Activated CD4-positive, alpha-beta memory T cell treated with anti-CD3 and anti-CD28 coated beads, Interleukin-2, amount 10 ng/mL, durations not matched to agents 7 days and 5 days (primary cell): ENCODE measurements at regions not wholly inside any gene's neighbourhood (a gene's known extent, or its start where the extent isn't known, plus 50 kb on each side); places are given as distances from the start of the nearest gene placed in this dataset.

Source experiments
- CTCF ChIA-PET: fragments of 350-600 bp; sonication (Branson Sonifier 250); formaldehyde crosslinking; loops from one replicate; lab custom pipeline; 2021; ENCODE audit warnings: antibody characterized with exemption, inconsistent platforms; lab: Charles Lee
- POLR2A ChIA-PET: fragments of 350-600 bp; sonication (Branson Sonifier 250); formaldehyde crosslinking; loops from one replicate; lab custom pipeline; 2021; ENCODE audit warnings: antibody characterized with exemption; lab: Charles Lee
- DNase-seq: peaks from one replicate; pipeline ENCODE4 v3.0.0-alpha.2; 2020
- H3K27ac Mint-ChIP-seq: one replicate; pipeline ENCODE4 v1.8.0; 2021; ENCODE audit warnings: mild to moderate bottlenecking, mixed read lengths
- H3K27me3 Mint-ChIP-seq: one replicate; pipeline ENCODE4 v1.8.0; 2021; ENCODE audit warnings: mixed read lengths
- H3K36me3 Mint-ChIP-seq: one replicate; pipeline ENCODE4 v1.8.0; 2021; ENCODE audit warnings: low read depth, mixed read lengths
- H3K4me1 Mint-ChIP-seq: one replicate; pipeline ENCODE4 v1.8.0; 2021; ENCODE audit warnings: mixed read lengths
- H3K4me3 Mint-ChIP-seq: one replicate; pipeline ENCODE4 v1.8.0; 2021; ENCODE audit warnings: mild to moderate bottlenecking, mixed read lengths
- H3K9me3 Mint-ChIP-seq: one replicate; pipeline ENCODE4 v1.8.0; 2021; ENCODE audit warnings: mixed read lengths

DNA sequence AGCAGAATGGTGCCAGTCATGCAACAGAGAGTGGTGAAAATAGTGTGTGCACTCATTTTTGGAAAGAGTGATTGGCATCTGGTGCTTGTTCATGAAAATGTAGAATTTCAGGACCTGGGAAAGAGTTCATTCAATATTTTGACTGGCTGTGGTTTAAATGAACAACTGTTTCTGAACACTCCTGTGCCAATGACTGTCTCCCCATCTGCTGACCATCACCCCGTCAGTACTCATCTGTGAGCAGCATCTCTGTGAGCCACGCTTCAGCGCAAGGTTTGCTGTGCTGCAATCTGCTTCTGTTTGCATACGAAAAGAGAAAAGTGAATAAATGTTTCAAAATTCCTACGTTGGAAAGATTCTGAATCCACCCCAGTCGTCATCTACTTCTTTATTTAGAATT is 77.9 kb upstream of the RUNX1 start:
- H3K9me3 Mint-ChIP-seq = peaks cover 17% of the 10 kb centered on the region
- H3K4me3 Mint-ChIP-seq = no peak overlapping the region
- H3K27ac Mint-ChIP-seq = no peak overlapping the region
- DNase-seq = no peak
- POLR2A ChIA-PET = no interaction called here
- H3K27me3 Mint-ChIP-seq = peaks cover 10% of the 10 kb centered on the region
- CTCF ChIA-PET = no interaction called here
- peaks cover 8% of the 10 kb centered on the region for H3K36me3 Mint-ChIP-seq
- H3K4me1 Mint-ChIP-seq = no peaks in the 10 kb centered on the region

- peaks cover 12% of the 10 kb centered on the region for H3K9me3 Mint-ChIP-seq
- H3K36me3 Mint-ChIP-seq = no peaks in the 10 kb centered on the region
- ChIA-PET POLR2A (no interaction called here), CTCF (no interaction called here)
- DNase-seq = no peak
- H3K27me3 Mint-ChIP-seq = peaks cover 8% of the 10 kb centered on the region
- H3K27ac Mint-ChIP-seq = no peak overlapping the region
- no peak overlapping the region for H3K4me3 Mint-ChIP-seq
- no peaks in the 10 kb centered on the region for H3K4me1 Mint-ChIP-seq
These were observed 71.6 kb upstream of the RUNX1 start for GRCh38 chr21:35120631-35121180.

- ChIA-PET POLR2A (no interaction called here), CTCF (no interaction called here)
- H3K36me3 Mint-ChIP-seq = no peaks in the 10 kb centered on the region
- peaks cover 15% of the 10 kb centered on the region for H3K9me3 Mint-ChIP-seq
- no peaks in the 10 kb centered on the region for H3K4me1 Mint-ChIP-seq
- H3K27me3 Mint-ChIP-seq = peaks cover 5% of the 10 kb centered on the region
- DNase-seq = no peak
- H3K4me3 Mint-ChIP-seq = no peak overlapping the region
- no peak overlapping the region for H3K27ac Mint-ChIP-seq
These were observed 70.5 kb upstream of the RUNX1 start for GRCh38 chr21:35119501-35120047.

DNA sequence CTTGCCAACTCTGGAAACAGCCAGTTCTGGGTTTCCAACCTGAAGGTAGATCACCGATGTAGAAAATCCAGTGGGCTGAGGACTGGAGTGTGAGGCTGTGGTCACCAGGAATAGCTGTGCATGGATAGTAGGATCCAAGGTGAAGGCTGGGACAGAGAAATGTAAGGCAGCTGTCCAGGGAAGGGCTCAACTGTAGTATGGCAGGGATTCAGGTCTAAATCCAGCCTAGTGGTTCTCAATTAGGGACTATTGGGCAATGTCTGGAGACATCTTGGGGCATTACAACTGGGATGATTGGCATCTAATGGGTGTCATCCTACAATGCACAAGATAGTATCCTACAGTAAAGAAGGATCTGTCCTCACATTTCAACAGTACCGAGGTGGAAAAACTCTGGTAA is 67.7 kb upstream of the RUNX1 start:
- H3K27me3 Mint-ChIP-seq = no peaks in the 10 kb centered on the region
- H3K4me3 Mint-ChIP-seq = no peak overlapping the region
- ChIA-PET CTCF (no interaction called here), POLR2A (no interaction called here)
- no peaks in the 10 kb centered on the region for H3K36me3 Mint-ChIP-seq
- peaks cover 8% of the 10 kb centered on the region for H3K4me1 Mint-ChIP-seq
- peaks cover 7% of the 10 kb centered on the region for H3K9me3 Mint-ChIP-seq
- no peak overlapping the region for H3K27ac Mint-ChIP-seq
- DNase-seq = no peak

- ChIA-PET POLR2A (no interaction called here), CTCF (interaction anchor here (0.9 kb wide), 1 partner anchor 62 kb away, joined by 3 read pairs; no protein-coding TSS in a partner anchor)
- Mint-ChIP-seq H3K36me3 (no peaks in the 10 kb centered on the region), H3K4me1 (peaks cover 8% of the 10 kb centered on the region), H3K4me3 (no peak overlapping the region), H3K27me3 (no peaks in the 10 kb centered on the region), H3K9me3 (peaks cover 9% of the 10 kb centered on the region), H3K27ac (no peak overlapping the region)
- no peak for DNase-seq
These were observed 64.0 kb upstream of the RUNX1 start for GRCh38 chr21:35113064-35113463.

- Mint-ChIP-seq H3K4me3 (no peak overlapping the region), H3K36me3 (no peaks in the 10 kb centered on the region), H3K9me3 (peaks cover 5% of the 10 kb centered on the region), H3K4me1 (peaks cover 8% of the 10 kb centered on the region), H3K27ac (no peak overlapping the region), H3K27me3 (no peaks in the 10 kb centered on the region)
- ChIA-PET POLR2A (no interaction called here), CTCF (no interaction called here)
- no peak for DNase-seq
These were observed 62.3 kb upstream of the RUNX1 start for GRCh38 chr21:35111321-35111930.

DNA sequence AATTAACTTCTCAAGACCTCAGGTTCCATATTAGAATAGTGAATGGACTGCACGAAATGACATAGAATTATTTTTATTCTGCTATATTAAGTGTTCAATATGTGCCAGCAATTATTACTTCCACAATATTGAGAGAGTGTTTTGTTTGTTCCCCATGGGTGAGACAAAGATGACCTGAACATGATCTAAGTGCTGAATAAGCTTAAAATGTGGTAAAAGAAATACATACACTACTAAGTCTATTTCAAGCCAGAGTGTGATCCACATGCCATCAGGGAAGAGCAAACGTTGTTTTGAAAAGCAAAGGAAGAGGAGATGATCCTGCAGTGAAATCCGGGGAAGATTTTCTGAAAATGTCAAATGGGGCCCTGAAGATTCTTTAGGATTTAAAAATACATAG is 59.8 kb upstream of the RUNX1 start:
- Mint-ChIP-seq H3K36me3 (no peaks in the 10 kb centered on the region), H3K27ac (no peak overlapping the region), H3K27me3 (no peaks in the 10 kb centered on the region), H3K9me3 (peaks cover 2% of the 10 kb centered on the region), H3K4me3 (no peak overlapping the region), H3K4me1 (peaks cover 8% of the 10 kb centered on the region)
- ChIA-PET POLR2A (no interaction called here), CTCF (no interaction called here)
- no peak for DNase-seq

DNA sequence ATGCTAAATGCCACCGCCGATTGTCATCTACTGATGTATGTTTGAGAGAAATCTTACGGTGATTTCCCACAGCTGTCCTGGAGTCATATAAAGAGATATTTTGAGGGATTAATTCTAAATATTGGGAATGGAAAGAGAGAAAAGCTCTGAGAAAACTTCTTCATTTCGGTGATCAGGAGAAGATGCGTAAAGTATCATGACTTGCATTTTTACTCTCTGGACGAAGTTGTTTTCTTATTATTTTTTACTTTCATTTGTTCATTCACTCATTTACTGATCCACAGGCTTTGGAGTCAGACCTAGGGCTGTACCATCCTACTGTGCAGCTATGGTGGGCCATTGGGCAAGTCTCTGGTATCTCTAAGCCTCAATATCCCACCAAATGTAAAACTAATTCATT is 58.4 kb upstream of the RUNX1 start:
- POLR2A ChIA-PET = no interaction called here
- H3K9me3 Mint-ChIP-seq = peaks cover 2% of the 10 kb centered on the region
- DNase-seq = no peak
- H3K27ac Mint-ChIP-seq = no peak overlapping the region
- no peaks in the 10 kb centered on the region for H3K4me1 Mint-ChIP-seq
- H3K27me3 Mint-ChIP-seq = no peaks in the 10 kb centered on the region
- H3K36me3 Mint-ChIP-seq = no peaks in the 10 kb centered on the region
- CTCF ChIA-PET = interaction anchor here (0.7 kb wide), 1 partner anchor 151 kb away, joined by 4 read pairs; no protein-coding TSS in a partner anchor
- H3K4me3 Mint-ChIP-seq = no peak overlapping the region

GRCh38 chr21:35106246-35106835 is 57.2 kb upstream of the RUNX1 start:
- POLR2A ChIA-PET = no interaction called here
- DNase-seq = no peak
- Mint-ChIP-seq H3K4me3 (no peak overlapping the region), H3K36me3 (no peaks in the 10 kb centered on the region), H3K27ac (no peak overlapping the region), H3K4me1 (no peaks in the 10 kb centered on the region), H3K9me3 (peaks cover 2% of the 10 kb centered on the region), H3K27me3 (no peaks in the 10 kb centered on the region)
- CTCF ChIA-PET = no interaction called here

GRCh38 chr21:35102488-35103371 is 53.6 kb upstream of the RUNX1 start:
- ChIA-PET CTCF (interaction anchor here (0.7 kb wide), 2 partner anchors 141 to 1081 kb away, joined by 3 to 4 read pairs; no protein-coding TSS in a partner anchor), POLR2A (no interaction called here)
- H3K9me3 Mint-ChIP-seq = no peaks in the 10 kb centered on the region
- H3K27me3 Mint-ChIP-seq = no peaks in the 10 kb centered on the region
- H3K4me1 Mint-ChIP-seq = peaks cover 2% of the 10 kb centered on the region
- no peaks in the 10 kb centered on the region for H3K36me3 Mint-ChIP-seq
- no peak for DNase-seq
- no peak overlapping the region for H3K4me3 Mint-ChIP-seq
- no peak overlapping the region for H3K27ac Mint-ChIP-seq

DNA sequence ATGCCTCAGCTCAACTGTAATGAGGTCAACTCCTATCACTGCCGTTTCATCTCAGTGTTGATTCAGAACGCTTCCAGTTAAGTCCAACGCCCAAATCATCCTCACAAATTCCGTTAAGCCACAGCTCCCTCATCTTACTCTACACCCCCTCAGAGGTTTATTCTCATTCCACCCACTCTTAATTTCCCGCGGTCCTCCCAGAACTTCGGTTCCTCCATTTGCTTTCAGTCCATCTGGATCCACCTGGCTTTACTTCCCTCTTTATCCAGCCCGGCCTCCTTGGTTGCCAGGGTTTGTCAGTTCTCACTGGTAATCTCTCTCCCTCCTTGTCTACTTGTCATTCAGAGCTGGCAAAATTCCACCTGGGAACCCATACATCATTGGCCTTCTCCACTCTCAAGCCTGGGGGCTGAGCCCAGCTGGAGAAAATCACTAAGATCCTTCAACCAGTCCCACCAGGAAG is 51.3 kb upstream of the RUNX1 start:
- POLR2A ChIA-PET = interaction anchor here (0.7 to 1.3 kb wide), 3 partner anchors 50 to 213 kb away, joined by 3 read pairs; no protein-coding TSS in a partner anchor
- H3K4me3 Mint-ChIP-seq = no peak overlapping the region
- no peaks in the 10 kb centered on the region for H3K9me3 Mint-ChIP-seq
- H3K27ac Mint-ChIP-seq = no peak overlapping the region
- no peaks in the 10 kb centered on the region for H3K36me3 Mint-ChIP-seq
- no peak for DNase-seq
- H3K27me3 Mint-ChIP-seq = no peaks in the 10 kb centered on the region
- CTCF ChIA-PET = no interaction called here
- H3K4me1 Mint-ChIP-seq = peaks cover 21% of the 10 kb centered on the region

DNA sequence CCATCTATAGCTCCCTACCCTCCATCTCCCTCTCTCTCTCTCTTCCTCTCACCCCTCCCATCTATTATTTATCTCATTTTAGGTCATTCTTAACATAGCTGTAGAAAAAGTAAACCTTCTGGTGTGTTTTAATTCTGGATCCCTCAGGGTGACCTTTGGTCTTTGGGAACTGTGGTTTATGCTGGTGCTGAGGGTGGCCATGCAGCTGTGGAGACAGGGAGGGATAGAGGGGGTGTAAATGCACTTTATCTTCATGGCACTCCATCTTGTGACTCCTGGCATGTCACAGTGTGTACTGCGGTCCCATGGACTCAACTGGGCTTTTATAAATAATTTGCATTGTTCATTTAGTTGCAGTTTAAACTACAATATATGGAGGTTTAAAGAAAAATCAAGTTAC is 50.2 kb upstream of the RUNX1 start:
- no peak overlapping the region for H3K27ac Mint-ChIP-seq
- H3K4me1 Mint-ChIP-seq = peaks cover 28% of the 10 kb centered on the region
- H3K36me3 Mint-ChIP-seq = peaks cover 5% of the 10 kb centered on the region
- no peaks in the 10 kb centered on the region for H3K27me3 Mint-ChIP-seq
- no peak overlapping the region for H3K4me3 Mint-ChIP-seq
- peaks cover 5% of the 10 kb centered on the region for H3K9me3 Mint-ChIP-seq
- ChIA-PET CTCF (no interaction called here), POLR2A (interaction anchor here (1.0 to 1.3 kb wide), 2 partner anchors 49 to 212 kb away, joined by 3 read pairs; no protein-coding TSS in a partner anchor)
- no peak for DNase-seq
